AG20443 (cell line): ENCODE measurements at regions not wholly inside any gene's neighbourhood (a gene's known extent, or its start where the extent isn't known, plus 50 kb on each side); places are given as distances from the start of the nearest gene placed in this dataset.

ENCODE experiments used
- DNase-seq: peaks from one replicate; pipeline ENCODE4 v3.0.0; 2012; ENCODE audit warnings: low spot score, mixed read lengths

DNA sequence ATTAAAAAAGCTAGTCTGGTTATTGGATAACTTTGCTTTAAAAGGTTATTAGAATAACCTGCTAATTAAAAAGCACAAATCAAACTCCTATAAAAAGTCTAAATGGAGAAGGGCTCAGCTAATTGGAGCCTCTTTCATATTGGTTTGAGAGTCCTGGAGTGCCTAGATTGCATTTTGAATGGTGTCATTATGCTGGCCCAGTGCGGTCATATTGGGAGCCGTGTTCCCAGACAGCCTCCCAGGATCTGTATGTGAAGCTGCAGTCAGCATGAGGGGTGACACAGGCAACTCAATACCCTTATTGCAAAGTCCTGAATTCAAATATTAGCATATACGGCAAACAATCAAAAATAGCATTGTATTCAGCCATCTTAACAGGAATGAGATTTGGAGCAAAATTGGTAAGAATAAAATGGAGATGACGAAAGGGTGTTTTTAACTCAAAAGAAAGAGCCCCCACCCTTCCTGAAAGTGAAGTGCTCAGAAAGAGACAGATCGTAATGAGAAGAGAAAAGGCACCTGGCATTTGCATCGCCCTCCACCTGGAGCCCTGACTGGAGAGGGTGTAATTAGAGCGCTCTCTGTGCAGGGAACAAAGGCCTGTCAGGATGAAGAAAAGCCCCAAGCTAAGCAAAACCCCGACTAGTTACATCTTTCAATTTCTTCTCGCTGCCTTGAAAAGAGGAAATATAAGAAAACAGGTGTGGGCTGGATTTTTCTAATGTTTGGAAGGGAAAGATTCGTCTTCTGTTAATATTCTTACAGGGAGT, 621.0 kb upstream of the ADAMTS16 start:
- no peak for DNase-seq

GRCh38 chr5:4520559-4520958, 619.6 kb upstream of the ADAMTS16 start:
- no peak for DNase-seq

DNA sequence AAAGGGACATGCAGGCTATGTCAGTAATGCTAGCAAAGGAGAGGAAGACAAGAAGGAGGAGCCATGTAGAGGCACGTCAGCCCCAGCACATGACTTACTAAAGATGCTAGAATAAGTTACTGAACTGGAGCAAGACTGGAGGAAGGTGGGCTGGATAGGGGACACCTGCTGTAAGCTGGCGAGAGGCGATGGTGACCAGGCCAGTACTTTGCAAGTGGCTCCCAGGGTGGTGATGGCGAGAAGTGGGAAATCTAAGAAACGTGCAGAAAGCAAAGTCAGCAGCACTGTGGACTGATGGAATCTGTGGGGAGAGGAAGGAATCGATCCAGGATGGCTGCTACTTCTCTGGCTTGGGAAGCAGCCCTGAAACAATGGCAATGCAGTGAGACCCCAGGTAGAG, 617.1 kb upstream of the ADAMTS16 start:
- no peak for DNase-seq

- DNase-seq, result no peak
Measured at GRCh38 chr5:4531756-4532704, 608.1 kb upstream of the ADAMTS16 start.

DNA sequence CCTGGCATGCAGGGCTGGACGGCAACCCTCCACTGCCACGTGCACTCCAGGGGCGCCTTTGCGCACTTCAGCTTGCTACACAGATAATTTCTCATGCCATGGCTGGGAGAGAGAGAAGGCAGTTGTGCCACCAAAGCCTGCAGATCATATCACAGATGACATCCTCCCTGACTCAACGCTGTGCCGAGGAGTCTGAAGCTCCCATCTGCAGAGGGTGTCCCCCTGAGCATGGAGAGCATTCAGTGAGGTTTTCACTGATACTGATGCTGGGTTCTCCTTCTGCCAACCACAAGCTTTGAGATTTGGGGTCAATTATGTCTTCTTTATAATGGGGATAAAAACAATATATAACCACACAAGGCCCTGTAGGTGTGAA, 607.4 kb upstream of the ADAMTS16 start:
- no peak for DNase-seq

DNA sequence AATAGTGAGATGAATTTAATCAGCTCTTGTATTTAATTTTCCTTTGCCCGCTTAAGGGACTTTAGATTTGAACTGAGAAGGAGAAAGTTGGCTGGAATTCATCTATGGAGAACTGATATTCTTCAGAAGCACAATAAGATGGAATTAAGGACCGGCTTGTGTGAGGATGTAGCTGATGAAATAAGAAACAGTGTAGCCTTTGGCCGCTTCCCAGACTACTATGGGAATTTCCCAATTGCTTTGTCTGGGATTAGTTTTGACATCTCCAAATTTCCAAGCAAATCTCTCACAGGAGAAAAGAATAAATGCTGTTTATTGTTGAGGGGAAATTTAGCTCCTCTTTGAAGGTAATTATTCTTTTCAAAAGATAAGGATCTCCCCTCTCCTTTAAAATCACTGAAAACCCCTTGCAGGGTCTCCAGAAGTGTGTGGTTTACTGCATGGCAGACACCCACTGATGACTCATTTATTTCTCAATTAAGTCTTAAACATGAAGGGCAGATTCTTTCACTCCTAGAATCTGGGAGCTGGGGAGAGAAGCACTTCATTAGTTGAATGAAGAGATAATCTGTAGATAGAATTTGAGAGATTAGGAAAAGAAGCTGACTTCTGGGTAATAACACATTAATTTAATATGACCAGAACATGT, 606.5 kb upstream of the ADAMTS16 start:
- no peak for DNase-seq

GRCh38 chr5:4537489-4537888, 602.6 kb upstream of the ADAMTS16 start:
- DNase-seq, result no peak

- DNase-seq, result no peak
Measured at GRCh38 chr5:4540375-4541173, 599.6 kb upstream of the ADAMTS16 start.

- no peak for DNase-seq
Measured at GRCh38 chr5:4541334-4541733, 598.8 kb upstream of the ADAMTS16 start.

DNA sequence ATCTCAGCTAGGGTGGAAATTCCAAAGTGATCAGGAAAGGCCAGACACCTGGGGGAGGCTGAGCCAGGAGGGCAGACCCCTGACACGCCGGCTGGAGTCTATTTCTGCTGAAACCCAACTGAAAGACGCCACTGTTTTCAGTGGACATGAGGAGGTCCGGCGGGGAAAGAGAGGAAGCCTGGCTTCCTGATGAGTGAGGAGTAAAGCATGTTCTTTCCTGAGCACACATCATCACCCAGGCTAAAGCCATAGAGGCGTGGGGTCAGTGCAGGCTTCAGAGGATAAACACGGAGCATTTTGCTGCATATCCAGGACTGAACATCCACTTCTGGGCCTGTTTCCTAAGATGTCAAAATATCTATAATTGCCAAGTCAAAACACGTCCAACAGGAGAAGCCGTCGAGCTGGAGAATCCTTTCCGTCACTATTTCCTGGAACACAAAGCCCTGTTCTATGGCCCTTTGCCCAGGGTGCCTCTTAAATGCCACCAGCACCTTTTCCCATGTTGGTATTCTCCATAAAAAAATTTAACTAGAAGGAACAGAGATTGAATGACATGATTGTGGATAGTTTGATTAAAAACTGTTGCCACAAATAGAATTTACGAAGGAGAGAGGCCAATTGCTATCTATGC, 597.9 kb upstream of the ADAMTS16 start:
- no peak for DNase-seq

DNA sequence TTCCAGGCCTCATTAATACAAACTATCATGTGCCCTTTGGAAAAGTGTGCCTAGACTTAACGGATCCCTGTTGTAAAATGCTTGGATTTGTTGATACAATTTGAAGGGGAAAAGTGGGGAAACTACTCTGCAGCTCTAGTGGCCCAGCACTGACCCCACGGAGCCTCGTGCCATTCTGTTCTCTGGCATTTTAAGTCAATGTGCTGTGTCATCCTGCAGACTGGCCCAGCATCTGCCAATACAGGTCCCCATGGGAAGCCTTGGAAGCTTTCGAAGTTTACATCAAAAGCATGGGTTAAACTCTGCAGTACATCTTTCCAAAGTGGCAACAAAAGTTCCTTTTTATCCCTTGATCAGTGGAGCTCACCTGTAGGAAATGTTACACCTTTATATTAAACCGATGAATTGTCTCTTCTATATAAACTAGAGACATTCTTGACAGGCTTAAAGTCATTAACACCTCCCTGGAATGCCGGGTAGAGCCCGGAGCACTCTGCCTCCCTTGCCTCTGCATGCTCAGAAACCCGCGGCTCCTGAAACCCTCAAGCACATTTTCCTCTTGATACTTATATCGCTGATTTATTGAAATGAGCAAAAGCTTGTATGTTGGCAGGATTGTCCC, 596.0 kb upstream of the ADAMTS16 start:
- no peak for DNase-seq

DNA sequence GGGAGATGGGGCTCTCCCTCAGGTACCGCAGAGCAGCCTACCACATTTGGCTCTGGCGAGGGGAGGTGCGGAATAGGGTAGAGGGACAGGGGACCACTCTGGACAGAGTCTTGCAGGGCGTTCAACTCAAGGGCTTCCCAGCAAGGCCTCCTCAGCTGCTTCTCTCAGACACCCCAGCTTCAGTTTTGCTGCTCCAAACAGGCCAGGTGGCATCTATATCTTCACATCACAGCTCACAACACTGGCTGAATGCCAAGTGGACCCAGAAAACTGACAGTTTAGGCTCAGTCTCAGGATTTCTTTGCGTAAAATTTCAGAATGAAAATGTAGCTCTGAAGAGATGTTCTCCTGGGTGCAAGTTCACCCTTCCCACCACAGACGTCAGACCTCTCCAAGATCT, 592.6 kb upstream of the ADAMTS16 start:
- no peak for DNase-seq

DNA sequence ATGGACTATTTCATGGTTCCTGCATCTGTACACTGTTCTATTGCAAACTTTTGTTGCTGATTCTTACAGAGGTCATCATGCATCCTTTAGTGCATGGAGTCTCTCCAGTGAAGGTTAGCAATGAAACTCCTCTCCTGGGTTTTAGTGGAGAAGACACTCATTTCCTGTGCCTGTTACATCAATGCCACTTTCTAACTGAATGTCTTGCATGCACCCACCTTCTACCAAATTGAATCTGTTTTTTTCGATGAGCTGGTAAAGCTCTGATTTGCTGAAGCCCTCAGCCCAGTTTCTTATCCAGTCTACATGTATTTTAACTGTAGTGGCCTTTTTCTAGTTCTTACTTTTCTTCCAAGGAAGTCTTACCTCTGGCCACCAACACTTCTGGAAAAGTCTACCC, 591.8 kb upstream of the ADAMTS16 start:
- no peak for DNase-seq

GRCh38 chr5:4549351-4549750, 590.8 kb upstream of the ADAMTS16 start:
- DNase-seq, result no peak

DNA sequence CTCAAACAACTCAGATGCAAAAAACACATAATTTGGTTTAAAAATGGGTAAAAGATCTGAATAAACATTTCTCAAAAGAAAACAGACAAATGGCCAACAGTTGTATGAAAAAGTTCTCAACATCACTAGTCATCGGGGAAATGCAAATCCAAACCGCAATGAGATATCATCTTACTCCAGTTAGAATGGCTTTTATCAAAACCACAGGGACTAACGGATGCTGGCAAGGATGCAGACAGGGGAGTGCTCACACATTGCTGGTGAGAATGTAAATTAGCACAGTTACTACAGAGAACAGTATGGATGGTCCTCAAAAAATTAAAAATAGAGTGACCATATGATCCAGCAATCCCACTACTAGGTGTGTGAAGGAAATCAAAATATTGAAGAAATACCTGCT, 589.1 kb upstream of the ADAMTS16 start:
- DNase-seq, result no peak

- DNase-seq, result no peak
Measured at GRCh38 chr5:4553130-4553529, 587.0 kb upstream of the ADAMTS16 start.

DNA sequence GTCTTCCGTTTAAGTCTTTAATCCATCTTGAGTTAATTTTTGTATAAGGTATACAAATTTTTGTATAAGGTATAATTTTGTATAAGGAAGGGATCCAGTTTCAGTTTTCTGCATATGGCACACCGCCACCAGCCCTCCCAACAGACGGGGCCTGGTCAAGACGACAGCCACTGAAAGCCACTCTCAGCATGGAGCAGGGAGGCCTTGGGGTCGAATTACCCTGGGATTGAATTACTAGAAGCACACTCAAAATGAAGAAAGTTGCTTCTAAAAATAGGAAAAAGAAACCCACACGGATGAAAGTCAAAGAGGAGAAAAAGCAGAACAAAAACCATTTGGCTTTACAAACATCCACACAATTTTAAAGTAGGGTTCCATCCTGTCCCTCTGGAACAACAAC, 586.2 kb upstream of the ADAMTS16 start:
- no peak for DNase-seq

GRCh38 chr5:4555725-4556285, 584.3 kb upstream of the ADAMTS16 start:
- DNase-seq, result no peak

- DNase-seq, result no peak
Measured at GRCh38 chr5:4561403-4561802, 578.7 kb upstream of the ADAMTS16 start.

- no peak for DNase-seq
Measured at GRCh38 chr5:4563400-4563799, 576.7 kb upstream of the ADAMTS16 start.
